ENCODE measurements at regions not wholly inside any gene's neighbourhood (a gene's known extent, or its start where the extent isn't known, plus 50 kb on each side); places are given as distances from the start of the nearest gene placed in this dataset.

DNA sequence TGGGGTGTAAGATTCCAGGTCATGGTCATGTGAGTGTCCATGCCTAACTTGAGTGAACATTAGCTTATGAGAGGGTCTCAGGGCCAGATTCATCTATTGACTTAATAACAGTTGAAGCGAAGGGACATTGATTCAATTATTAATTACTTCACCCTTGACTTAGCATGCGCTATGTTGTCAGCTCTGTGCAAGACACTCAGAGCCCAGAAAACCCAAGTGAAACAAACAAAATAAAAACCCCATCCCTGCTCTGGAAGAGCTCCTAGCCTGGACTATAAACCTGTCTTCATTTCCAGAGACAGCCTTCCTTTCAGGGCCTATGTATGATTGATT, 66.0 kb upstream of the TNS3 start:
- Histone ChIP-seq H3K36me3 (ENCODE audit: control insufficient read depth, insufficient read depth, low read length) (no peaks in the 10 kb centered on the region), H3K4me1 (ENCODE audit: control insufficient read depth, insufficient read depth, low read length) (no peaks in the 10 kb centered on the region), H3K9me3 (ENCODE audit: control insufficient read depth, low read length) (peaks cover 14% of the 10 kb centered on the region), H3K27me3 (ENCODE audit: control insufficient read depth, insufficient read depth, low read length, poor library complexity, severe bottlenecking) (no peaks in the 10 kb centered on the region), H3K27ac (ENCODE audit: low read depth, low read length) (no peak overlapping the region), H3K9ac (ENCODE audit: extremely low read depth, low read length, poor library complexity, severe bottlenecking) (no peak overlapping the region), H3K4me3 (ENCODE audit: low read length) (no peak overlapping the region)
- H3K4me1 Mint-ChIP-seq: peaks cover 12% of the 10 kb centered on the region
- TF ChIP-seq, protein P1, sequence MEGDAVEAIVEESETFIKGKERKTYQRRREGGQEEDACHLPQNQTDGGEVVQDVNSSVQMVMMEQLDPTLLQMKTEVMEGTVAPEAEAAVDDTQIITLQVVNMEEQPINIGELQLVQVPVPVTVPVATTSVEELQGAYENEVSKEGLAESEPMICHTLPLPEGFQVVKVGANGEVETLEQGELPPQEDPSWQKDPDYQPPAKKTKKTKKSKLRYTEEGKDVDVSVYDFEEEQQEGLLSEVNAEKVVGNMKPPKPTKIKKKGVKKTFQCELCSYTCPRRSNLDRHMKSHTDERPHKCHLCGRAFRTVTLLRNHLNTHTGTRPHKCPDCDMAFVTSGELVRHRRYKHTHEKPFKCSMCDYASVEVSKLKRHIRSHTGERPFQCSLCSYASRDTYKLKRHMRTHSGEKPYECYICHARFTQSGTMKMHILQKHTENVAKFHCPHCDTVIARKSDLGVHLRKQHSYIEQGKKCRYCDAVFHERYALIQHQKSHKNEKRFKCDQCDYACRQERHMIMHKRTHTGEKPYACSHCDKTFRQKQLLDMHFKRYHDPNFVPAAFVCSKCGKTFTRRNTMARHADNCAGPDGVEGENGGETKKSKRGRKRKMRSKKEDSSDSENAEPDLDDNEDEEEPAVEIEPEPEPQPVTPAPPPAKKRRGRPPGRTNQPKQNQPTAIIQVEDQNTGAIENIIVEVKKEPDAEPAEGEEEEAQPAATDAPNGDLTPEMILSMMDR (conservative IDR thresholded peaks at IDR 0.05): no peak
- 95 to 100% methylated on average over 2 of the region's 2 CpGs for WGBS, 2 experiments (ENCODE audit: insufficient coverage in 1 of 2, insufficient read length in 1 of 2)
- H3K27ac Mint-ChIP-seq: no peak overlapping the region
- H3K4me3 Mint-ChIP-seq: no peak overlapping the region
- no peak for DNase-seq
- H3K36me3 Mint-ChIP-seq (ENCODE audit: low read depth): no peaks in the 10 kb centered on the region
- H3K9me3 Mint-ChIP-seq: peaks cover 13% of the 10 kb centered on the region
- H3K27me3 Mint-ChIP-seq (ENCODE audit: insufficient read depth): no peaks in the 10 kb centered on the region

DNA sequence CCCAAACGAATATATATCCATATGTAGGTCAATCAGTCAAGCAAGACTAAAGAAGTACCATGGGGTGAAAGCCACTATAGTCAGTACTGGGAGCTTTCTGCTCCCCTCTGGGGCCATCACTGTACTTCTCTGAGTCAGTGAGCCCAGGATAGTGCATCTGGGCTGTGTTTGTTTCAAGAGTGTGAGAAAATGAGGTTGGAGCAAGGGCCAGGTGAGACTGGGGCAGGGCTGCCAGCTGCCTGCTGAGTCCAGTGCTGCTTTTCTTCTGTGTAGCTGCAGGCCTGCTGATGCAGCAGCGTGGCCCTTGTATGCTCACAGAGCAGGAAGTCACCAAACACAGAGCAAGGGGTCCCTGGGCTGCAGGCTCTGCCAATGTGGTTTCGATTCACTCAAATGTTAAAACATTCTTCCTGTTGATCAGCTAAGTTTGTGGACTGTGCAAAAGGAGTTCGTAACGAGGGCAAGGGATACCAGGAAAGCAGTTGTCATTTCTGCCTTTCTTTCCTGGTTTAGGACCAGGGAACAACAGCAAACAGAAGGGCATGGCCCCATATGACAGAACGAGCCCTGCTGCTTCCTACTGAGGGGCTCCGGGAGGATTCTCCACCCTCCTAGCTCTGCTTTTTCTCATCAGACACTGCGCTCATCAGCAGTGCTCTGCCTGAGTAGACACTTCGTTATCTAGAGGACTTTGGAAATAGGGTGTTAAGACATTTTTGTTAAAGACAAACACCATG, 65.4 kb upstream of the TNS3 start:
- Mint-ChIP-seq H3K4me3 (no peak overlapping the region), H3K36me3 (ENCODE audit: low read depth) (no peaks in the 10 kb centered on the region), H3K27ac (no peak overlapping the region), H3K9me3 (peaks cover 13% of the 10 kb centered on the region), H3K4me1 (peaks cover 12% of the 10 kb centered on the region), H3K27me3 (ENCODE audit: insufficient read depth) (no peaks in the 10 kb centered on the region)
- H3K36me3 ChIP-seq (ENCODE audit: control insufficient read depth, insufficient read depth, low read length): no peaks in the 10 kb centered on the region
- no peaks in the 10 kb centered on the region for H3K27me3 ChIP-seq (ENCODE audit: control insufficient read depth, insufficient read depth, low read length, poor library complexity, severe bottlenecking)
- TF ChIP-seq, protein P1 (conservative IDR thresholded peaks at IDR 0.05): no peak
- H3K4me1 ChIP-seq (ENCODE audit: control insufficient read depth, insufficient read depth, low read length): no peaks in the 10 kb centered on the region
- no peak overlapping the region for H3K4me3 ChIP-seq (ENCODE audit: low read length)
- DNase-seq: peak; percentile 45
- no peak overlapping the region for H3K27ac ChIP-seq (ENCODE audit: low read depth, low read length)
- peaks cover 14% of the 10 kb centered on the region for H3K9me3 ChIP-seq (ENCODE audit: control insufficient read depth, low read length)
- H3K9ac ChIP-seq (ENCODE audit: extremely low read depth, low read length, poor library complexity, severe bottlenecking): no peak overlapping the region
- WGBS, 2 experiments (ENCODE audit: insufficient coverage in 1 of 2, insufficient read length in 1 of 2): 87 to 89% methylated on average over 5 to 9 of the region's 9 CpGs

DNA sequence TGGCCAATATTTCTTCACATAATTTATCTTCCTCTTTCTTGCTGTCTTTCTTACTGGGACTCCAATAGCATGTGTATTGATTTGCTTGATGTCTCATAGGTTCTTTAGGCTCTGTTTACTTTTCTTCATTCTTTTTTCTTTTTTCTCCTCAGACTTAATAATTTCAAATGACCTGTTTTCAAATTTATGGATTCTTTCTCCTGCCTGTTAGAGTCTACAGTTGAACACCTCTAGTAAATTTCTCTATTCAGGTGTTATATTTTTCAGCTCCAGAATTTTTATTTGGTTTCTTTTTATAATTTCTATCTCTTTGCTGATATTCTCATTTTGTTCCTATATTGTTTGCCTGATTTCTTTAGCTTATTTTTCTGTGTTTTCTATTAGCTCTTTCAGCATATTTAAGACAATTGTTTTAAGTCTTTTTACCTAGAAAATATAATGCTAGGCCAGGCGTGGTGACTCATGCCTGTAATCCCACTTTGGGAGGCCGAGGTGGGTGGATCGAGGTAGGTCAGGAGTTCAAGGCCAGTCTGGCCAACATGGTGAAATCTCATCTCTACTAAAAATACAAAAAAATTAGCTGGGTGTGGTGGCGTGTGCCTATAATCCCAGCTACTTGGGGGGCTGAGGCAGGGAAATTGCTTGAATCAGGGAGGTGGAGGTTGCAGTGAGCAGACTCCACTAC, 61.9 kb upstream of the TNS3 start:
- Mint-ChIP-seq H3K27me3 (ENCODE audit: insufficient read depth) (no peaks in the 10 kb centered on the region), H3K27ac (no peak overlapping the region), H3K4me3 (no peak overlapping the region), H3K36me3 (ENCODE audit: low read depth) (no peaks in the 10 kb centered on the region), H3K9me3 (peaks cover 13% of the 10 kb centered on the region), H3K4me1 (peaks cover 18% of the 10 kb centered on the region)
- no peak for DNase-seq
- no peaks in the 10 kb centered on the region for H3K27me3 ChIP-seq (ENCODE audit: control insufficient read depth, insufficient read depth, low read length, poor library complexity, severe bottlenecking)
- peaks cover 14% of the 10 kb centered on the region for H3K9me3 ChIP-seq (ENCODE audit: control insufficient read depth, low read length)
- 83 to 89% methylated on average over 3 to 4 of the region's 4 CpGs for WGBS, 2 experiments (ENCODE audit: insufficient coverage in 1 of 2, insufficient read length in 1 of 2)
- H3K4me1 ChIP-seq (ENCODE audit: control insufficient read depth, insufficient read depth, low read length): no peaks in the 10 kb centered on the region
- no peak overlapping the region for H3K27ac ChIP-seq (ENCODE audit: low read depth, low read length)
- H3K9ac ChIP-seq (ENCODE audit: extremely low read depth, low read length, poor library complexity, severe bottlenecking): no peak overlapping the region
- H3K4me3 ChIP-seq (ENCODE audit: low read length): no peak overlapping the region
- no peaks in the 10 kb centered on the region for H3K36me3 ChIP-seq (ENCODE audit: control insufficient read depth, insufficient read depth, low read length)
- TF ChIP-seq, protein P1 (conservative IDR thresholded peaks at IDR 0.05): no peak

Data from endodermal cell (in vitro differentiated cells).